Hematopoietic multipotent progenitor cell treated with erythropoietin and hydrocortisone succinate and interleukin-3 and kit ligand, for 15 days (in vitro differentiated cells): ENCODE measurements at regions not wholly inside any gene's neighbourhood (a gene's known extent, or its start where the extent isn't known, plus 50 kb on each side); places are given as distances from the start of the nearest gene placed in this dataset.
"Not testable (repeated sequence)": the region's sequence is repeated elsewhere in the genome, so short reads cannot be mapped to it uniquely, and the experiment has no call there.

Experiments
- DNase-seq: peaks from one replicate; pipeline ENCODE4 v3.0.0-alpha.2; 2015; ENCODE audit warnings: low spot score

GRCh38 chr22:45061332-45061731 lies 51.5 kb upstream of the PHF21B start:
- DNase-seq, result no peak

GRCh38 chr22:45064313-45065278 lies 54.8 kb upstream of the PHF21B start:
- DNase-seq, result no peak

GRCh38 chr22:45065726-45066125 lies 55.9 kb upstream of the PHF21B start:
- no peak for DNase-seq

- DNase-seq, result no peak
Observed at GRCh38 chr22:45067731-45068130, 57.9 kb upstream of the PHF21B start.

GRCh38 chr22:45069925-45070324 lies 60.1 kb upstream of the PHF21B start:
- no peak for DNase-seq

GRCh38 chr22:45071618-45072017 lies 61.8 kb upstream of the PHF21B start:
- DNase-seq, result no peak

- DNase-seq, result no peak
Observed at GRCh38 chr22:45072322-45072903, 62.6 kb upstream of the PHF21B start.

GRCh38 chr22:45073064-45073463 lies 63.3 kb upstream of the PHF21B start:
- DNase-seq, result no peak

GRCh38 chr22:45077286-45077685 lies 67.5 kb upstream of the PHF21B start:
- no peak for DNase-seq

- DNase-seq, result no peak
Observed at GRCh38 chr22:45077826-45078334, 68.1 kb upstream of the PHF21B start.

GRCh38 chr22:45082795-45083194 lies 73.0 kb upstream of the PHF21B start:
- DNase-seq, result no peak

GRCh38 chr22:45083659-45084305 lies 74.0 kb upstream of the PHF21B start:
- DNase-seq, result no peak

- no peak for DNase-seq
Observed at GRCh38 chr22:45084400-45084920, 74.7 kb upstream of the PHF21B start.

- DNase-seq, result no peak
Observed at GRCh38 chr22:45087802-45088201, 75.9 kb upstream of the NUP50 start.

- DNase-seq, result no peak
Observed at GRCh38 chr22:45088576-45088975, 75.1 kb upstream of the NUP50 start.

GRCh38 chr22:45090497-45090910 lies 73.2 kb upstream of the NUP50 start:
- no peak for DNase-seq

- DNase-seq, result no peak
Observed at GRCh38 chr22:45091254-45091854, 72.4 kb upstream of the NUP50 start.

GRCh38 chr22:45091875-45092274 lies 71.8 kb upstream of the NUP50 start:
- DNase-seq, result not testable (repeated sequence)

- no peak for DNase-seq
Observed at GRCh38 chr22:45092644-45093043, 71.1 kb upstream of the NUP50 start.

GRCh38 chr22:45093609-45094008 lies 70.1 kb upstream of the NUP50 start:
- DNase-seq, result no peak

GRCh38 chr22:45094081-45094720 lies 69.5 kb upstream of the NUP50 start:
- DNase-seq, result no peak

GRCh38 chr22:45094825-45095224 lies 68.9 kb upstream of the NUP50 start:
- DNase-seq, result no peak
